ENCODE measurements at regions not wholly inside any gene's neighbourhood (a gene's known extent, or its start where the extent isn't known, plus 50 kb on each side); places are given as distances from the start of the nearest gene placed in this dataset.

- DNase-seq: no peak
These were observed 587.4 kb downstream of the LMO7 start for GRCh38 chr13:76223565-76223964.

- peak in 8 of 56 donors; percentile 1 to 14 (median 4) for DNase-seq
These were observed 586.4 kb downstream of the LMO7 start for GRCh38 chr13:76222511-76222910.

DNA sequence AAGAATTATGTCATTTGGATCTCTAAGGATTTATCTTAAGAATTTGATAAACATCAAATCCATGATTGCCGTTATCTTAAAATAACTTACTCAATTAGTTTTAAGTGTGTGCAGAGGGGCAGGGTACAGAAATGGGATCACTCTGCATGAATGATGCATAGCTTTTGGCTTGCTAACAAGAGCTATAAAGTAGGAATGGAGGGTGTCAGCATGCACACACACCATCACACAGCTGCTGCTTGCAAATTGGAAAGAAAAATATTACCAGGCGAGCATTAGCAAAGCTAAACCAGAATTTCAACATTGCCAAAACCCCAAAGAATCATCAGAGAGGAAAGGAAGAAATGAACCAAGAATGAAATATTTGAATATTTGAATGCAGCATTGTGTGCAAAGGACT lies 580.6 kb downstream of the LMO7 start:
- no peak for DNase-seq

DNA sequence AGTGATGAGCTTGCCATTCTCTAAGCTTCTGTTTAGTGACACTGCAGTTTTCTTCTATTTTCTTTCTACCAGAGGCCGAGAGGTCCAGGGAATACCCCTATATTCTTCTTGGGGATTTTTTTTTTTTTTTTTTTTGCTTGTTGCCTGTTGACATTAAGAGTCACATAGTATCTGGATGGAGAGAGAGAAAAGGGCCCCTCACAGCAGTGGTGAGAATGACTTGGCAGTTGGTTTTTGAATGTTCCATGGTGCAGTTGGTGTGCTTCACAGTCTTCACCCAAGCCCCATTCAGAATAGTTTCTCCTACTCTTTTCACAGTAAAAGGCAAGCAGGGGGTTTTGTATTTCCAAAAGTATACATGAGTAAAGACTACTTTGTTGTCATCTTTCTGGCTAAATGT lies 577.9 kb downstream of the LMO7 start:
- DNase-seq: no peak

DNA sequence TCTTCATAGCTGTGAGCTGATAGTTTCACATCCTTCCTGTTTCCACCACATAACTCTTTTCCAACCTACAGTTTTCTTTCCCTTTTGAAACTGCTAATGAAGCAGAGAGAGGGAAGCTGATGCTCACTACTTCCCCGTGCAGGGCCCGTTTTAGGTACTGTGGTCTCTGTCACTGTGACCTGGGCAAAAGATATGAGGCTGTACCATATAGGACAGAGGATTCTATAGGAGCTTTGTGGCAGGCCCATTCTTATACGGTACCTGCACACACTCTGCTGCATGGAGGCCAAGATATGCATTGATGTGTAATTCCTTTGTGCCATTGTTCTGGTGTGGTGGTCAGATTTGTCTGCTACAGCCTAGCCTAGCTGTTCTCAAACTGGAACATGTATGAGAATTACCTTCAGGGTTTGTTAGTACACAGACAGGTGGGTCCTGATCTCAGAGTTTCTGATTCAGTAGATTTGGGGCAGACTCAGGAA lies 577.3 kb downstream of the LMO7 start:
- DNase-seq: no peak

- no peak for DNase-seq
These were observed 574.1 kb downstream of the LMO7 start for GRCh38 chr13:76210262-76210661.

DNA sequence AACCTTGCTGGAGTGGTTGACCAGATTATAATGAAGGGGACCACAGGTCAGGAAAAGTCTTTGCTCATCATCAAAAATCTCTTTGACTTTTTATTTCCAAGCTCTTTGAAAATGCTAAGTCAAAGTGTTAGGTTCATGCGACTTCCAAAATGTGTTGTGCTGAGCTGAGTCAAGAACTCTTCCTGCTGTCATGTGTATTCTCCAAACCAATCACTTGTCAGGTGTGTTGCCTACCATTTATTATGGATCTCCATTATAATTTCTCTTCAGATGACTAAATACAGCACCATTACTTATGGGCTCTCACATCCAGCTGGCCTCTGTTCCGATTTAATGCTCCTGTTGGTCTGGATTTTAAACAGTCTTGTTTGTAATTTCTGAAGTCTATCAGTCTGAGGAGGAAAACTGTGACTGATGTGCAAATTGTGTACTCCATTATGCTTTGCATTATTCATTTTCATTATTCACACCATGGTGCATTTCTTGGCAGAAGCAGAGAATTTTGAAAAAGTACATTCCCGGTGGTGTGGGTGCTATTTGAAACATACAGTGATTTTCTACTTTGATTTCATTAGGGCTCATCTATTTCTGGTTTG lies 562.5 kb downstream of the LMO7 start:
- DNase-seq: no peak

DNA sequence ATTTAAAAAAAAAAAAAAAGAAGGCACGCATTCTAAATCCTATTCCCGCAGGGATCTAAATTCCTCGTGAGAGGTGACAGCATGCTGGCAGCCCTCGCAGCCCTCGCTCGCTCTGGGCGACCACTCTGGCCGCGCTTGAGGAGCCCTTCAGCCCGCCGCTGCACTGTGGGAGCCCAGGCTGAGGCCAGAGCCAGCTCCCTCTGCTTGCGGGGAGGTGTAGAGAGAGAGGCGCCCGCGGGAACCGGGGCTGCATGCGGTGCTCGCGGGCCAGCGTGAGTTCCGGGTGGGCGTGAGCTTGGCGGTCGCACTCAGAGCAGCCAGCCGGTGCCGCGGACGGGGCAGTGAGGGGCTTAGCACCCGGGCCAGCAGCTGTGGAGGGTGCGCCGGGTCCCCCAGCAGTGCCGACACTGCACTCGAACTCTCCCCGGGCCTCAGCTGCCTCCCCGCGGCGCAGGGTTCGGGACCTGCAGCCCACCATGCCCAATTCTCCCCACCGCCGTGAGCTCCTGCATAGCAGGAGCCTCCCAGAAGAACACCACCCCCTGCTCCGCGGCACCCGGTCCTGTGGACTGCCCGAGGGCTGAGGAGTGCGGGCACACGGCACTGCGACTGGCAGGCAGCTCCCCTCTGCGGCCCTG lies 553.9 kb downstream of the LMO7 start:
- no peak for DNase-seq

DNA sequence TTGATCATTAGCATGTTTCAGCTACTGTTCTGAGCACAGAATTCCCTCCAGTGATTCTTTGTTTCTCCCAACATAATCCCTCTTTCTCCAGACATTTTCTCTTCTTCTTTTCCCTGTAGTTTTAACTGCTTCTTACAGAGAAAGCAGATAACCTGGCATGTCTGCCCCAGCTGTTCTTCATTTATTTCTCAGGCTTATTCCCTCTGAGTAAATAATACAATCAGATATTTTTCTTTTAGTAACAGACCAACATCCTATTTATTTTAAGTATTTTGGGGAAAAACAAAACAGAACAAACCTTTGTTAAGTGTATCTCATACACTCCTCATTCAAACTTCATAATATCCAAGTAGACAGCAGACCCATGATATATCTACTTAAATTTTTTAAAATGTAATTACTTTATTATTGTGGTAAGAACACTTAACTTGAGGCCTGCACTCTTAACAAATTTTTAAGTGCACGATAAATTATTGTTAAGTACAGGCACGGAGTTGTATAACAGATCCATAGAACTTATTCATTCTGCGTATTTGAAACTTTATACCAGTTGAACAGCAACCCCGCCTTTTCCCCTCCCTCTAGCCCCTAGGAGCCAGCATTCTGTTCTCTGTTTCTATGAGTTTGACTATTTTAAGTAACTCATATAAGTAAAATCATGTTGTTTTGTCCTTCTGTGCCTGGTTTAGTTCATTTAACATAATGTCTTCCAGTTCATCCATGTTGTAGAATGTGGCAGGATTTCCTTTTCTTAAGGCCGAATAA lies 540.0 kb downstream of the LMO7 start:
- DNase-seq: no peak

- DNase-seq: no peak
These were observed 532.5 kb downstream of the LMO7 start for GRCh38 chr13:76168661-76169060.

- no peak for DNase-seq
These were observed 528.2 kb downstream of the LMO7 start for GRCh38 chr13:76164290-76164689.

GRCh38 chr13:76163761-76164160 lies 527.6 kb downstream of the LMO7 start:
- no peak for DNase-seq

DNA sequence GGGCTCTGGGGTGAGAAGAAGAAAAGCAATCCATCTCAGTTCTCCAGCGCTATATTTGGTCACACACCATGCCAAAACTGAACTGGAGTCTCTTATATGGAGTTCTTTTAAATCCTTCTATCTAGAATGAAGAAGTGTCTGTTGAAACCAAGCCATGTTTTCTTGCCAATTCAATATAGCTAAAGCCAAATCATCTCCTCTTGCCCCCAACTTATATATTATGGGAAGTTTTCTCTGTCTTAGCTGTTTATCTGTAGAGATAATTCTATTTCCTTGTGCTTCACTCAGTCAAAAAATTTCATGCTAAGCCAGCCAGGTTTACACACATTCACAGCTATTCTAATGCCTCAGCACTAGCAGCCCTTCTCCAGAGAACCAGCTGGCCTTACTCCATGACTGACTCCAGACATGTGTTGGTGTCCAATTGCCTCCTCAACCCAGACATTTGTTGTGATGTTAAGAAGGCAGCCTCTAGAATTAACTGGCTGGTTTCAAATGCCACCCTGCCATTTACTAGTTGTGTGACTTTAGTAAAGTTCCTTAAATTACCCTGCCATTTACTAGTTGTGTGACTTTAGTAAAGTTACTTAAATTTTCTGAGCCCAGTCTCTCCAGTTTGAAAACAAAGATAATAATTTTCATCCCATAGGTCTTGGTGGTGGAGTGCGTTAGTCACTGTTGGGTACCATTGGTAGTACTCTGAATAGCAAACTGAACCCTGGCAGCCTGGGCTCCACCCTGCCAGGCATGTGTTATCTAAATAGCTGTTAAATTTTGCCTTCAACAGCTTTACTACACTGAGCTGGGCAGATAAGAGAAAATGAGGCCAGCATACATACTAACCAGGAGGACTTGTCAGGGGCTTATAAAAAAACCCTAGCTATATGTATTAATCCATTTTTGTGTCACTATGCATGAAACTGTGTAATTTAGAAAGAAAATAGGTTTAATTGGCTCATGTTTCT lies 525.1 kb downstream of the LMO7 start:
- no peak for DNase-seq

DNA sequence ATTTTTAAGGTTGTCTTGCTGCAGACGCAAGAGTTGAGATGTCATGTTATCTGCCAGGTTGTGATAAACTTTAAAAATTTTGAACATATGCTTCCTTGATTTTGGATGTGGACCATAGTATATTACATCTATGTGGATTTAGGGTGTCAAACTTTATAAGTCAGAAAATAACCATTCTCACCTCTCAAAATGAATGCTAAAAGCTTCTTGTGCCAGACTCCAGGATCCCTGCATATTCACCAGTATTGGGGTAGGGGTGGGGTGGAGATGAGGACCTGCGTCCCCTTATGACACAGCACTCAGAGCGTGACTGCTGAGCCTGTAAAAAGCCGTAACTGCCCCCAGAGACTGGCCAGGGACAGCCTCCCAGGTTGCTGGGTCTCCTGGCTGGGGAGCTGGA lies 524.4 kb downstream of the LMO7 start:
- DNase-seq: no peak

DNA sequence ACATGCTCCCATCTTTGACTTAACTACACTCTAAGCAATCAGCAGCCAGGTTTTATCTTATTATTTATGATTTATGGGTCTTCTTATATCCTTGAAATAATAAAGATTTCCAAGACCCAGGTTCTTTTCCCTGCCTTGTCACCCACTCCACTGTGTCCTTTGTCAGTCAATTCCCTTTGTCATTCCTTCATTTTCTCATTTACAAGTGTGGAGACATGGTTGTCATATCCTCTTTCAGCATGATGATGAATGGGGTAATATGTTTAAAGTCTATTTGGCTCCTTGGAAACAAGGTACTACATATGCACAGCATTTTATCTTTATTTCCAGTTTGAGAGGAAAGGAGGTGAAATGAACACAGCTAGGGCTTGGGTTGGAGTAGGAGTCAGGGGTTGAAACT lies 521.8 kb downstream of the LMO7 start:
- DNase-seq: no peak

GRCh38 chr13:76153239-76153638 lies 517.1 kb downstream of the LMO7 start:
- DNase-seq: no peak

DNA sequence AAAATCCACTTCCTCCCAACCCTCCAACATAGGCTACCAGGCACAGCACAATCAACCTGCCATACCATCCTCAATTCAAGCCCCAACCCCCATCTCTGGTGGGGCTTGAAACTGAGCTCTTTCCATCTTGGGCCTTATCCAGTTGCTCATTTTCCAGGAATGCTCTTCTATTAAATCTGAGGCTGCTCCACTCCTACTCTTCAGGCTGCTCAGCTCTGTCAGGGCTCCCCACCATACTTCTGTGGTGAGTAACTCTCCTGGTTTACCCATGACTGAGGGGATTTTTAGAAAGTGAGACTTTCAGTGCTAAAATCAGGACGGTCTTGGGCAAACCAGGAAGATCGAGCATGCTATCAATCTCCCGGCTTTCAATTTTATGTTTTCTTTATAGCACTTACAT lies 512.8 kb downstream of the LMO7 start:
- no peak for DNase-seq

DNA sequence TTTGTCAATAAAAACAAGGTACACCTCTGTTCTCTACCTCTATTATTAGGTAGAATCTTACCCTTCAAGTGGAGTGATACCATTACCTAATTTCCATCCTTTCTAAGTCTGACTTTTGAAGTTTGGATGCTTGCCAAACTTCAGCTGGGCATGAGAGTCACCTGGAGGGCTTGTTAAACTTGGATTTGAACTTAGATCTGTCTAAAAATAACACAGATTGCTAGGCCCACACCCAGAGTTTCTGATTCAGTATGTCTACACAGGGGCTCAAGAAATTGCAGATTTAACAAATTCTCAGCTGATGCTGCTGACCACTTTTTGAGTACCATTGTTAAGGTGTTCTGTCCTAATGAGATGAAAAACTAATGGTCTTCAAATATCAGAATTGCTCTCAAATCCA lies 512.2 kb downstream of the LMO7 start:
- DNase-seq: no peak

GRCh38 chr13:76132532-76132931 lies 496.4 kb downstream of the LMO7 start:
- no peak for DNase-seq

GRCh38 chr13:76131551-76131950 lies 495.4 kb downstream of the LMO7 start:
- DNase-seq: no peak

DNA sequence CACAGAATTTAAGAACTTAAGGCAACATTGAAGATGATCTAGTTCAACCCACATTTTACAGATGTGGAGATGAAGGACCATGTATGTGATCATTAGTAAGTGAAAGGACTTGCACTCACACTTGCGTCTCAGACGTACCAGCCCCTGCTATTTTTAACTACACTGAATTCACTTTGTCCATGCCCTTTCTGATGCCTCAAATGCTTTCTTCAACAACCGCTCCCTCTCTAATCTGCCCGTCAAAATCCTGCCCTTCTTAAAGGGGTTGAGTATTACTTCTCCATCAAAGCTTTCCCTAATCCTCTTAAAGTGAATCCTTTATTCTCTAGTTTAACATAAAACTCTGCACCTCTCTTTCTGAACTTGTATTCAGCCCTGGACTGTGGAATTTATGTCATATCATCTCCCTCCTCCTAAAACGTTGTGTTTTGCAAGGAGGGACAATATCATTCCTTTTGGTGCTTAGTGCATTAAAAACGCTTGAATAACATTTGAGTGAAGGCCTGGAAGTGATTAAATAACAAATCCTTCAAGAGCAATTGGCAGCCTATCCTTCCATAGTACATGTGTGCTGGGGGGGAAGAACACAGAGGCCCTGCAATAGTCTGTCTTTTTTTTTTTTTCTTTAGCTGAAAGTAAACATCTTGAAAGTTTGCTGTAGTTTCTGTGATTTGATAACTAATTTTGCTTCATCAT lies 493.3 kb downstream of the LMO7 start:
- DNase-seq: no peak
